Activated CD4-positive, alpha-beta T cell treated with anti-CD3 and anti-CD28 coated beads for 36 hours (primary cell): ENCODE measurements at regions not wholly inside any gene's neighbourhood (a gene's known extent, or its start where the extent isn't known, plus 50 kb on each side); places are given as distances from the start of the nearest gene placed in this dataset.

ENCODE experiments used
- ATAC-seq: fragments of 200-7000 bp; cut with Tn5 transposase; one replicate; pipeline ENCODE4 v1.10.0; 2021; ENCODE audit warnings: mild to moderate bottlenecking, moderate library complexity
- CTCF ChIA-PET: fragments of 350-600 bp; sonication (Branson Sonifier 250); formaldehyde crosslinking; loops from one replicate; lab custom pipeline; 2021; ENCODE audit warnings: antibody characterized with exemption; lab: Charles Lee
- POLR2A ChIA-PET: fragments of 350-600 bp; sonication (Branson Sonifier 250); formaldehyde crosslinking; loops from one replicate; lab custom pipeline; 2021; ENCODE audit warnings: antibody characterized with exemption, inconsistent platforms; lab: Charles Lee
- DNase-seq: peaks from one replicate; pipeline ENCODE4 v3.0.0-alpha.2; 2020
- H3K27ac Mint-ChIP-seq: one replicate; pipeline ENCODE4 v1.8.0; 2021; ENCODE audit warnings: mixed read lengths
- H3K27me3 Mint-ChIP-seq: one replicate; pipeline ENCODE4 v1.8.0; 2021; ENCODE audit warnings: mixed read lengths
- H3K36me3 Mint-ChIP-seq: one replicate; pipeline ENCODE4 v1.8.0; 2021; ENCODE audit warnings: low read depth, mixed read lengths
- H3K4me1 Mint-ChIP-seq: one replicate; pipeline ENCODE4 v1.8.0; 2021; ENCODE audit warnings: mixed read lengths
- H3K4me3 Mint-ChIP-seq: one replicate; pipeline ENCODE4 v1.8.0; 2021; ENCODE audit warnings: mild to moderate bottlenecking, moderate library complexity, mixed read lengths
- H3K9me3 Mint-ChIP-seq: one replicate; pipeline ENCODE4 v1.8.0; 2021; ENCODE audit warnings: low read depth, mixed read lengths
- intact Hi-C, 2 experiments: fragments of 100-400 bp; cut with DNase I in 1 of 2; cut with micrococcal nuclease in 1 of 2; formaldehyde crosslinking; loops; one replicate each; pipeline versions ENCODE4 v1.14.2 to v1.15.1; 2022 to 2024; cut with DNase I, micrococcal nuclease

DNA sequence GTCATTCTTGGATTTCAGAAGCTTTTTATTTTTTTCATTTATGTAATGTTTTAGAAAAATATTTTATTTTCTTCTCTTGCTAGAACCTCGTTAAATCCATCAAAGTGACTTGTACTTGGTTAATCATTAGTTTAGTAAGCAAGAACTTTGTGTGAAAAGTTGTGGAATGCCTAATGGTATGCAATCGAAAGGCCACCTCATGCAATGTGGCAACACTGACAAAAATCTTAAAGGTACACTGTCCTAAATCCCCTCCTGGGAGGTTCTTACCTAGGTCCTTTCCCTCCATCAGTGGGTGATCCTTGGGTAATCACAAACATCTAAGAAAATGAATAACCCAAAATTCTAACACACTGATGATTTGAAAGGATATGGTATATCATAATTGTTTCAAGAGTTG, 304.2 kb downstream of the DNAH5 start:
- Mint-ChIP-seq H3K9me3 (peaks cover 4% of the 10 kb centered on the region), H3K27ac (no peak overlapping the region), H3K27me3 (no peaks in the 10 kb centered on the region), H3K4me3 (no peak overlapping the region), H3K36me3 (no peaks in the 10 kb centered on the region), H3K4me1 (no peaks in the 10 kb centered on the region)
- intact Hi-C loops: no loop called here
- ChIA-PET CTCF (no interaction called here), POLR2A (no interaction called here)
- DNase-seq (no peak), ATAC-seq (no peak)

DNA sequence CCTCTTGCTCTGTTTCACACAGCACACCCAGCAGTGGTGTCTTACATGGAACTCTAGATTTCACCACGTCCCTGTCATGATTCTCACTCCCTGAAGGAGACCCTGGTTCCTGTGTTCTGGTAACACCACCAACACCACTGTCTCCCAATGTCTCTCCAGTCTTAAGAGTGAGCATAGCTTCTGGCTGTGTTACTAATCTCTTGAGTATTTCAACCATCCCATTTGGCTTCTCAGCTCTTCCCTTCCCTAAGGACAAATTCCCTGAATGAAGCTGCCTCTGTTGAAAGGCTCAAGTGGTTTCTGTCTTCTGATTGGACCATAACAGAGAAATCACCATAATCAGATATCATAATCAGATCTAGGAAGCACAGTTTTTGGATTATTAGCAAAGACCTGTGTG, 311.8 kb downstream of the DNAH5 start:
- ATAC-seq: no peak
- H3K4me1 Mint-ChIP-seq: no peaks in the 10 kb centered on the region
- no peaks in the 10 kb centered on the region for H3K36me3 Mint-ChIP-seq
- no peak overlapping the region for H3K4me3 Mint-ChIP-seq
- intact Hi-C loops: no loop called here
- DNase-seq: no peak
- peaks cover 7% of the 10 kb centered on the region for H3K9me3 Mint-ChIP-seq
- H3K27me3 Mint-ChIP-seq: no peaks in the 10 kb centered on the region
- POLR2A ChIA-PET: no interaction called here
- CTCF ChIA-PET: interaction anchor here (0.6 kb wide), 1 partner anchor 1923 kb away, joined by 4 read pairs; no protein-coding TSS in a partner anchor
- H3K27ac Mint-ChIP-seq: no peak overlapping the region

DNA sequence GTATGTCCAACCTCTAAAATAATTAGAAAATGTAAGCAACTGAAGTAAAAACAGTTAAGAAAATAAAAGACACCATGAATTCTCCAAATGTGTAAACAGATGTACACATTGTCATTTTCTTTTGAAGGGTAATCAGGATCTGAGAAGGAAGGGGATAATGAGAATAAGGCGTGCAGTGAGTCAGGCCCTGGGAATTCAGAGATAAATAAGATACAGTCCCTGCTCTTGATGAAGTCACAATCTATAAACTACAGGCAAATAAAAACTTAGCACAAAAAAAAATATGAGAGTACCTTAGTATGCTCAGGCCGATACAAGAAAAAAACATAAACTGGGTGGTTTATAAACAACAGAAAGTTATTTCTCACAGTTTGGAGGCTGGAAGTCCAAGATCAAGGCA, 315.3 kb downstream of the DNAH5 start:
- no peak overlapping the region for H3K4me3 Mint-ChIP-seq
- H3K36me3 Mint-ChIP-seq: no peaks in the 10 kb centered on the region
- H3K9me3 Mint-ChIP-seq: peaks cover 12% of the 10 kb centered on the region
- no peak overlapping the region for H3K27ac Mint-ChIP-seq
- no peaks in the 10 kb centered on the region for H3K4me1 Mint-ChIP-seq
- no peak for DNase-seq
- H3K27me3 Mint-ChIP-seq: no peaks in the 10 kb centered on the region
- intact Hi-C loops: no loop called here
- CTCF ChIA-PET: no interaction called here
- ATAC-seq: no peak
- POLR2A ChIA-PET: no interaction called here

DNA sequence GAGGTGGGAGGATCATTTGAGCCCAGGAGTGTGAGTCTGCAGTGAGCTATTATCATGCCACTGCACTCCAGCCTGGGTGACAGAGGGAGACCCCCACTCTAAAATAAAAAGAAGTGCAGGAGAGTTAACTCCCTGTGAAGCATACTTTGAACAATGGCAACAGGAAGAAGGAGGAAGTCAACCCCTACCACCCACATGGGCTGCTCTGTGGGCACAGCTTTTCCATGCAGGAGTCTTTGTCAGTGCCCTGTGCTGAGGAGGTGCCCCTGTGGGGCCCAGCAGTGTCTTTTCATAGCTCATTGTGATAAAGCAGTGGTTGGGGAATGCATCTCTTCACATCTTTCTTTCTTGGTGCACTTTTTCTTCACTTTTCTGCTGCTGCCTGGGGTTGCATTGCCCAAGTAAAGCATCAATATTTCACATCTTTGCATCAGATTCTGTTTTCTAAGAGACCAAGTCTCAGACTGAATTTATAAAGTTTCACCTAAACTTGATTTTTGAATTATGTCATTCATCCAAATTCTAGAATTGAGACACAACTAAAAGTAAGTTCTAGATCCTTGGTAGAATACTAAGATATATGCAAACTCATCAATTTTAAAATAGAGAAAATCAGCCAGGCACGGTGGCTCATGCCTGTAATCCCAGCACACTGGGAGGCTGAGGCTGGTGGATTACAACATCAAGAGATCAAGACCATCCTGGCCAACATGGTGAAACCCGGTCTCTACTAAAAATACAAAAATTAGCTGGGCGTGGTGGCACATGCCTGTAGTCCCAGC, 316.6 kb downstream of the DNAH5 start:
- ATAC-seq (no peak), DNase-seq (no peak)
- CTCF ChIA-PET: no interaction called here
- POLR2A ChIA-PET: no interaction called here
- H3K4me1 Mint-ChIP-seq: no peaks in the 10 kb centered on the region
- intact Hi-C loops: no loop called here
- H3K36me3 Mint-ChIP-seq: no peaks in the 10 kb centered on the region
- no peak overlapping the region for H3K27ac Mint-ChIP-seq
- H3K27me3 Mint-ChIP-seq: no peaks in the 10 kb centered on the region
- peaks cover 12% of the 10 kb centered on the region for H3K9me3 Mint-ChIP-seq
- H3K4me3 Mint-ChIP-seq: no peak overlapping the region

GRCh38 chr5:13625616-13626198, 318.8 kb downstream of the DNAH5 start:
- Mint-ChIP-seq H3K4me1 (no peaks in the 10 kb centered on the region), H3K4me3 (no peak overlapping the region), H3K36me3 (no peaks in the 10 kb centered on the region), H3K9me3 (peaks cover 13% of the 10 kb centered on the region), H3K27me3 (no peaks in the 10 kb centered on the region), H3K27ac (no peak overlapping the region)
- POLR2A ChIA-PET: interaction anchor here (0.6 kb wide), 1 partner anchor 11 kb away, joined by 4 read pairs; no protein-coding TSS in a partner anchor
- CTCF ChIA-PET: interaction anchor here (0.7 kb wide), 1 partner anchor 443 kb away, joined by 3 read pairs; no protein-coding TSS in a partner anchor
- no peak for ATAC-seq
- intact Hi-C loops: no loop called here
- DNase-seq: no peak

DNA sequence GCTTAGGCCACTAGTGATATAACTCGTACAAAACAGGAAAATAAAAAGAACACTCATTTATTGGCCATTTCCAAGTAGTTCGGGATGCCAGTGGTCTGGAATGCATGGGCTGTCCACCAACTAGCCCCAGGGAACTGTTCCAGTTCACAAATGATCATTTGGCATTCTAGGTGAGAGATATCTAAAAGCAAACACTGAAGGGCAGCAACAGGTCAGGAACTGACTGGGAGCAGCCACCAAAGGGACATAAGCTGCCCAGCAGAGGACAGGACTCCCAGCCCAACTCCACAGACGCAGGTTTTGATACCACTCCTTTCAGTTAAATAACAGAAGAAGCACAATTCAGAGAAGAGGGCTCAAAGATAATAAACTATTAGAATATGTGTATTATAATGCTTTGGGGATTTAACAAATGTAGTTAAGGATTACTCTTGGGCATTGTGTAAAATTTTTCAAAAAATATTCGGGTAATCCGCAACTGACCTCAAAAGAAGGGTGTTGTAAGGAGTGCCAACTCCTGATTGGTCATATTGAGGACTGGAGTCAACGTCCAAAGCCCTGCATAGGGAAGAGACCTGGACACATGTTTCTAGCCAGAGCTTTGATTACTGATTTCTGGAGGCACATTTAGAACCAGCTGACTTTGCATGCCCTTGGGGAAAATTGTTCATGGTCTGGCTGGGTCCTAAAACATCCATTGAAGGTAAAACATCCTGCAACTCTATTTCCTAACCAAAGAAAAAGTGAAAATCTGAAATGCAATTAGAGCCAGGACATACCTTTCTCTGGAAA, 320.0 kb downstream of the DNAH5 start:
- CTCF ChIA-PET: no interaction called here

DNA sequence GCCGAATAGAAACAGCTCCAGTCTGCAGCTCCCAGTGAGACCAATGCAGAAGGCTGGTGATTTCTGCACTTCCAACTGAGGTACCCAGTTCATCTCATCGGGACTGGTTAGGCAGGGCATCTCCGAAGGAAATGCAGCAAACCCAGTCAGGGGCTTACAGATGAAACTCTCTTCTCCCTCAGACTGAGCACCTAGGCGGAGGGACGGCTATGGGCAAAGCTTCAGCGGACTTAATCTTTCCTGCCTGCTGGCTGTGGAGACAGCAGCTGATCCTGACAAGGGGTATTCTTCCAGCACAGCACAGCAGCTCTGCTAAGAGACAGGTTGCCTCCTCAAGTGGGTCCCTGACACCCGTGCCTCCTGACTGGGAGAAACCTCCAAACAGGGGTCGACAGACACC, 330.9 kb downstream of the DNAH5 start:
- H3K27me3 Mint-ChIP-seq: no peaks in the 10 kb centered on the region
- DNase-seq: no peak
- no peaks in the 10 kb centered on the region for H3K36me3 Mint-ChIP-seq
- CTCF ChIA-PET: interaction anchor here (0.6 kb wide), 1 partner anchor 117 kb away, joined by 3 read pairs; no protein-coding TSS in a partner anchor
- H3K27ac Mint-ChIP-seq: no peak overlapping the region
- POLR2A ChIA-PET: no interaction called here
- intact Hi-C loops: no loop called here
- no peaks in the 10 kb centered on the region for H3K4me1 Mint-ChIP-seq
- ATAC-seq: no peak
- H3K9me3 Mint-ChIP-seq: peaks cover 22% of the 10 kb centered on the region
- H3K4me3 Mint-ChIP-seq: no peak overlapping the region

More for the DNA sequence above, 320.0 kb downstream of the DNAH5 start:
- peaks cover 18% of the 10 kb centered on the region for H3K9me3 Mint-ChIP-seq
- DNase-seq (no peak), ATAC-seq (no peak)
- no peak overlapping the region for H3K4me3 Mint-ChIP-seq
- H3K36me3 Mint-ChIP-seq: no peaks in the 10 kb centered on the region
- H3K4me1 Mint-ChIP-seq: no peaks in the 10 kb centered on the region
- no peaks in the 10 kb centered on the region for H3K27me3 Mint-ChIP-seq
- intact Hi-C loops: no loop called here
- POLR2A ChIA-PET: interaction anchor here (0.7 kb wide), 1 partner anchor 14 kb away, joined by 4 read pairs; no protein-coding TSS in a partner anchor
- H3K27ac Mint-ChIP-seq: no peak overlapping the region

- Mint-ChIP-seq H3K27ac (no peak overlapping the region), H3K9me3 (peaks cover 22% of the 10 kb centered on the region), H3K27me3 (no peaks in the 10 kb centered on the region), H3K36me3 (no peaks in the 10 kb centered on the region), H3K4me3 (no peak overlapping the region), H3K4me1 (no peaks in the 10 kb centered on the region)
- intact Hi-C loops: no loop called here
- DNase-seq (no peak), ATAC-seq (no peak)
- POLR2A ChIA-PET: no interaction called here
- CTCF ChIA-PET: interaction anchor here (0.7 kb wide), 1 partner anchor 248 kb away, joined by 3 read pairs; no protein-coding TSS in a partner anchor
These were observed 332.9 kb downstream of the DNAH5 start for GRCh38 chr5:13611604-13612003.

GRCh38 chr5:13609504-13609903, 335.0 kb downstream of the DNAH5 start:
- no peaks in the 10 kb centered on the region for H3K4me1 Mint-ChIP-seq
- ChIA-PET CTCF (no interaction called here), POLR2A (no interaction called here)
- H3K27ac Mint-ChIP-seq: no peak overlapping the region
- no peaks in the 10 kb centered on the region for H3K36me3 Mint-ChIP-seq
- DNase-seq (no peak), ATAC-seq (no peak)
- intact Hi-C loops: no loop called here
- H3K27me3 Mint-ChIP-seq: no peaks in the 10 kb centered on the region
- peaks cover 11% of the 10 kb centered on the region for H3K9me3 Mint-ChIP-seq
- no peak overlapping the region for H3K4me3 Mint-ChIP-seq

GRCh38 chr5:13606051-13606450, 338.4 kb downstream of the DNAH5 start:
- CTCF ChIA-PET: no interaction called here
- H3K27ac Mint-ChIP-seq: no peak overlapping the region
- intact Hi-C loops: no loop called here

DNA sequence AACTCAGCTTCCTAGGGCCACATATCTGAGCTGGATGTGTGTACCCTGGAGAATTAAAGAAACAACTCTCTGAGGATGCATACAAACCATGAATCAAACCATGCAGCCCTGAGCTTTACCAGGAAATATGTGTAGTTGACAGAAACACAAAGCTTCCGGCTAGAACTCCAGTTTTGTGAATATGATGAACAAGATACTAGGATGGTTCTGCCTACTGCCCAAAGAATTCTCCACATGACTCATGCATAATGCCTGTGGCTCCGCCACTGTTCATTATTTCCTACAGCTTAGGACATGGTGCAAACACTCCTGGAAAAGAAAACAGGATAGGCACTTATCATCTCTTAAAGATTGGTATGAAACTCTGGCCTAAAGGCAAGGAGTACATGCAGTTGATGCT, 343.4 kb downstream of the DNAH5 start:
- no peaks in the 10 kb centered on the region for H3K27me3 Mint-ChIP-seq

More at GRCh38 chr5:13606051-13606450, 338.4 kb downstream of the DNAH5 start:
- H3K9me3 Mint-ChIP-seq: peaks cover 4% of the 10 kb centered on the region
- no peaks in the 10 kb centered on the region for H3K27me3 Mint-ChIP-seq
- no peak overlapping the region for H3K4me3 Mint-ChIP-seq
- H3K36me3 Mint-ChIP-seq: no peaks in the 10 kb centered on the region
- H3K4me1 Mint-ChIP-seq: no peaks in the 10 kb centered on the region
- DNase-seq (no peak), ATAC-seq (no peak)
- POLR2A ChIA-PET: no interaction called here

More for the DNA sequence above, 343.4 kb downstream of the DNAH5 start:
- peaks cover 4% of the 10 kb centered on the region for H3K9me3 Mint-ChIP-seq
- H3K4me3 Mint-ChIP-seq: no peak overlapping the region
- ATAC-seq (no peak), DNase-seq (no peak)
- ChIA-PET CTCF (no interaction called here), POLR2A (no interaction called here)
- intact Hi-C loops: no loop called here
- no peaks in the 10 kb centered on the region for H3K4me1 Mint-ChIP-seq
- H3K27ac Mint-ChIP-seq: no peak overlapping the region
- H3K36me3 Mint-ChIP-seq: no peaks in the 10 kb centered on the region
